ENCODE measurements at regions not wholly inside any gene's neighbourhood (a gene's known extent, or its start where the extent isn't known, plus 50 kb on each side); places are given as distances from the start of the nearest gene placed in this dataset.
"Not testable (repeated sequence)": the region's sequence is repeated elsewhere in the genome, so short reads cannot be mapped to it uniquely, and the experiment has no call there.

- not testable (repeated sequence) for TF ChIP-seq CTCF, POLR2A (IDR thresholded peaks at IDR 0.05)
These were observed 881.1 kb upstream of the DEFB115 start for GRCh38 chr20:30376430-30376766.
